AG08395 (cell line): ENCODE measurements at regions not wholly inside any gene's neighbourhood (a gene's known extent, or its start where the extent isn't known, plus 50 kb on each side); places are given as distances from the start of the nearest gene placed in this dataset.
"Not testable (repeated sequence)": the region's sequence is repeated elsewhere in the genome, so short reads cannot be mapped to it uniquely, and the experiment has no call there.

Experiments
- DNase-seq: peaks from one replicate; pipeline ENCODE4 v3.0.0; 2012; ENCODE audit warnings: mixed read lengths, low spot score

DNA sequence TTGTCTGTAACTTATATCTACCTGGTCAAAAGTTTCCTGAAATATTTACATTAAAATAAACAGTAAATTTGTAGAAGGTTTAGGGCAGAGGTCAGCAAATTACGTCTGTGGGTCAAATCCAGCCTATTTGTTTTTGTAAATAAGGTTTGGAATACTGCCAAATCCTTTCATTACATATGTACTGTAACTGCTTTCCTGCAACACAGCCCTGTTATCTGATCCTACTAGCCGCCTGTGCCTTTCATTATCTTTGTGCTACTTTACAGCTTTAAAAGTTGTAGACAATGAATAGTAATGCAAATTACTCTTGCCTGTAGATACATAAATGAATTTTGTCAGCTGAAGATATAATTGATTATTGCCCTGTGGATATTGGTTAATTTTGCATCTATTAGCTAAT is 369.6 kb upstream of the SLC7A11 start:
- no peak for DNase-seq

DNA sequence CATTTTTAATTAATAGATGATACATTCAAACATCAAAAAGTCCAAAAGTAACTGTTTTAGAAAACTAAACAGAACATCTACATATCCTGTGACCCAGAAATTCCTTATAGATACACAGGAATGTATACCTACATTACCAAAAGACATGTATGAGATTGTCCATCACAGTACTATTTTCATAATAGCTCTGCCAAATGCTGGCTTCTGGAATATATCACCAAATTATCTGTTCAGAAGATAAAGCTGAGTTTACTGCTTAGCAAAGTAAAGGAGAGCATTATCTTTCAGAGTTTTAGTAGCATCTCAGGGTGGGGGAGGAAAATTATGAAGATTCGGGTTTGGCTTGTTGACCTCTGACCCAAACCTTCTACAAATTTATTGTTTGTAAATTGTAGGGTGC is 368.9 kb upstream of the SLC7A11 start:
- no peak for DNase-seq

DNA sequence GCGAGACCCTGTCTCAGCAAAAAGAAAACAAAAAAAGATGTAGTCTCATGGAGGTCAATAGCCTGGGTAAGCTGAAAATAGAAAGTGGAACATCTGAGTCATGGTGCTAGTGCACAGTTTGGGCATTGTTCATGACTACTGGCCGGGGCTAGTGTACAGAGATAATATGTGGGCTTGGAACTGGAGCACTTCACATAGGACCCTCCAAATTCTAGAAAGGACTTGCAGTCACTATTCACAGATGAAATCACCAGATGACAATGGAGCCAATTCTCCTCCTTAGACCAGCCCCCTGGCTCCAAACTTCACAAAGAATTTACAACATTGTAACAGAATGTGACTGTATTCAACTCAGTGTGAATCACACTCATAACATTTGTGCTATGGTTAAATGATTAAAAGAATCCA is 367.8 kb upstream of the SLC7A11 start:
- DNase-seq = peak; percentile 63

DNA sequence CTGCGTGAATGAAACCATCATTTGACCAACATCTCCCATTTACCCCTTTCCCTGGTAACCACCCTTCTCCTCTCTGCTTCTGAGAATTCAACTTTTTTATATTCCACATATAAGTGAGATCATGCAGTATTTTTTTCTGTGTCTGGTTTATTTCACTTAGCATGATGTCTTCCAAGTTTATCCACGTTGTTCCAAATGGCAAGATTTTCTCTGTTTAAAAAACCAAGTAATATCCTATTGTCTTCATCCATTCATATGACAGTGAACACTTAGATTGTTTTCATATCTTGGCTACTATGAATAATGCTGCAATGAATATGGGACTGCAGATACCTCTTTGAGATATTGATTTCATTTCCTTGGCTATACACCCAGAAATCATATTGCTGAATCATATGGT is 362.4 kb upstream of the SLC7A11 start:
- DNase-seq = no peak

DNA sequence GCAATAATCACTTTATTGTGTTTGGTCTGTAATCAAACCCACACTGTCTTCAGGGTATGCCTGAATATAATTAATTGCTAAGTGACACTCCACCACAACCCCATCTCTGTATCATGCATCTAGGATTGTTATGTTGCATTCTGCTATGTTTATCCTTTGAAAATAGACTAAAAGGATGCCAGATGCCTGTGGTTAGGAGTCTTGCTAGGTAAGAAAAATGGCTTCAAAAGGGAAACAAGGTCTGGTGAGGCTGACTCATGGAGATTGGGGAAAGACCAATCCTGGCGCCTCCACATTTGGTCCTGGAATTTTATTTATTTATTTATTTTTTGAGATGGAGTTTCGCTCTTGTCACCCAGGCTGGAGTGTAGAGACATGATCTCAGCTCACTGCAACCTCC is 360.5 kb upstream of the SLC7A11 start:
- DNase-seq = peak; percentile 29

DNA sequence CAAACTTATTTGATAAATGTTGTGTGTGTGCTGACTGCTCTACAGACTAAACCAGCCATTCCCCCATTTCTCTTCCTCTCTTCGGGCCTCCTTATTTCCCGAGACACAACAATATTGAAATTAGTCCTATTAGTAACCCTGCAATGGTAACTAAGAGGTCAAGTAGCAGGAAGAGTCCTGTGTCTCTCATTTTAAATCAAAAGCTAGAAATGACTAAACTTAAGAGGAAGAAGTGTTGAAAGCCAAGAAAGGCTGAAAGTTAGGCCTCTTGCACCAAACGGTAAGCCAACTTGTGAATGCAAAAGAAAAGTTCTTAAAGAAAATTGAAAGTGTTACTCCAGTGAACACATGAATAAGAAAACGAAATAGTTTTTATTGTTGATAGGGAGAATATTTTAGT is 357.8 kb upstream of the SLC7A11 start:
- no peak for DNase-seq

DNA sequence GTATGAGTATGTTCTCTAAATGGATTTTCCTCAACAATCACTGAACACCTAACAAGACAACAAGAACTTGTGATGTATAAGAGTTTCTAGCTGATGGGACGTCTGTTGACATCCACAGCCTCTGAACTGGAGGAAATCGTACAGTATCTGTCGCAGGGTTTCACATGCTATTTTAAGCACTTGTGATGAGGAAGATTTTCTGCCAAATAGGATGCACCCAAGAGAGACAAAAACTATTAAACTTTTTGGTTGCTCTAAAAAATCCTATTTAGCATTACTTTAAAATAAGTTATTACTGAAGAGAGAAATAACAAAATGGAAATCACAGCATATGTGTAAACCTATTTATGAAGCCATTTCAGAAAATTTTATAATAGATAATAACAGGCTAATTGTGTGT is 356.1 kb upstream of the SLC7A11 start:
- no peak for DNase-seq

DNA sequence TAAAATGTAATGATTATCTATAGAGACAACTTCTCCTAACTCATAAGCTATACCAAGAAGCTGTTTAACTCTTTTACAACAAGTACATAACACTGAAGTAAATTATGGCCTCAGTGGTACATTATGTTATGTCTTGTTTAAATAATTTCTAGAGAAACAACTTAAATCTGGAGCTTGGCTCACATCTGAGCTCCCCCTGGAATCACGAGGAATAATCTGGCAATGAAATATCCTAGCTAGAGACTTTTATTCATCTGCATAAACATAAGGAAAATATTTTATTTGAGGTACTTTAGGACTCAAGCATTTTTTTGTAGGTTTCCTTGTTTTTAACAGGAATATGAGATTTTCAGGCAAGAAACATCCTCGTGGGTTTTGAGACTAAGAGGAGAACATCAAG is 354.7 kb upstream of the SLC7A11 start:
- no peak for DNase-seq

DNA sequence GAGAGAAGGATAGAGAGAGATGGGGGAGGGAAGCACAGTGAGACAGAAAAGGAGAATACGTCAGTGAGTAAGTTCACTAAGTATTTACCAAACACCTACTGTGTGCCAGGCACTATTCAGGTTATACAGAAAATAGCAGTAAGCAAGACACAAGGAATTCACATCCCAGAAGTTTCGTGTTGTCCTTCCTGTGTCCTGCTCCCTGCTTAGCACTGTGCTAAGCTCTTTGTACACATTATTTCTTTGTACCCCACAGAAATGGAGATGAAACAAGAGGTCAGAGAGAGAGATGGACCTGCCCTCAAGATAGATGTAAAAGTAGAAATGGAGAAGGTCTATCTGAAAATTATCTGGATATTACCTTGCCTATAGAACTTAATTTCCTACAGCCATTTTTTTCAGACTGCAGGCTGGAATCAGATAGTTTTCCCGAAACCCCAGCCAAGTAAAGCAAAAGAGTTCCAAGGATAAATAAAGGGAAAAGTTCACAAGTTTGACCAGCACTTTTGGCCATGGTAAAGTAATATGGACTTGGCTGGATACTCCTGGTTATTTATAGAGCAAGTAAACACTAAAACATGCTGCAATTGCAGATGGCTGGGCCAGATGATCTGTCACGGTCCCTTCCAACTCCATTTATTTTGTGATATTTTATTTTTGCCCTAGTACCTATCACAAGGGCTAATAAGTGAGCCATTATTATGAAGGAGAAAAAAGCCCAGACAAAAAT is 353.7 kb upstream of the SLC7A11 start:
- DNase-seq = no peak

DNA sequence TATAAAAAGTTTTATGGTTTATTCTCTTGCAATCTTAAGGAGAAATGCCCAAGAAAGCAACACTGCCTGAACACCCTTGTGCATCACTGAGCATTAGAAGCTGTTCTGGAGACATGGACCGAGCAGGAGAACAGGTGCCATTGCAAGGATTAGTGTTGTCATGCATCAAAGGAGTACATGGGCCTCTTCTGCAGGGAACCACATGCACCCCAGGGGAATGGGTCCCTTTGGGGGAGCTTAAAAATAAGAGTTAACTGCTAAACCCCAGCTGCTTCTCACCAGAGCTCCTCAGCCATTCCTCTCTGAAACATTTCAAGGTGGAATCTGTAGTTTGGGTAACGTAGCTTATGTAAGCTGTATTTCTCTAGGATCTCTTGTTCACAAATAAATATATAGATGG is 353.0 kb upstream of the SLC7A11 start:
- no peak for DNase-seq

DNA sequence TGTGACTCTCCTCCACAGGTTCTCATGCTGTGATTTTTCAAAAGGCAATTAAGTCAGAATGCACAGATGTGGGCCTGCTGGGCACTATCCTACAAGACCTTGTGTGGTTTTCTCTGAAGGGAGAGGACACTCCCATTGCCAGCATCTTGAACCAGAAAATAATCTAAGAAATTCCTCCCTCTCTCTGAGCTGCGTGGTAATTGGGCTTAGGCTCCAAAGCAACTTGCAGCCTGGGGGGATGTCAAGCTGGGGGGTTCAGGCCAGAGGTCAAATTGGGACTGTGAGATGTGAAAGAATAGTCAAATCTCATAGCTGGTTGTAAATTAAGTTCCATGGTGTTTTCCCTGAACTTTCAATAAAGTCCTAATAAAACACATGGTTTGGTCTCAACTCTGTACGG is 350.6 kb upstream of the SLC7A11 start:
- no peak for DNase-seq

DNA sequence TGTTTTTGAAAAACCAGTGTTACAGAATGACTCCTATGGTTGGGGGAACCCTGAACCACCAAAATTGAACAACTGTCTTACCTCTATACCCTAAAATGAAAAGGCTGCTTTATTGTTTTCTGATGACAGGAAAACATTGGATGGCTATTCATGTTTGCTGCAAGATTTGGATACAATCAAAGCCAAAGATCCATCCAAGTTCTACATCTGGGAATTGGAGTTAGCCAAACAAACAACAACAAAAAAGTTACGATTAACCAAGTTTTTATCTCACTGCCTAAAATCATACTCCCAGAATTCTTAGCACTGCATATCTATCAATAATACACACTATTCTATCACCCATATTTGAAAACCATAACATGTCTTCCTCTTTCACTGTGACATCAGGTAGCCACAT is 349.7 kb upstream of the SLC7A11 start:
- DNase-seq = no peak

DNA sequence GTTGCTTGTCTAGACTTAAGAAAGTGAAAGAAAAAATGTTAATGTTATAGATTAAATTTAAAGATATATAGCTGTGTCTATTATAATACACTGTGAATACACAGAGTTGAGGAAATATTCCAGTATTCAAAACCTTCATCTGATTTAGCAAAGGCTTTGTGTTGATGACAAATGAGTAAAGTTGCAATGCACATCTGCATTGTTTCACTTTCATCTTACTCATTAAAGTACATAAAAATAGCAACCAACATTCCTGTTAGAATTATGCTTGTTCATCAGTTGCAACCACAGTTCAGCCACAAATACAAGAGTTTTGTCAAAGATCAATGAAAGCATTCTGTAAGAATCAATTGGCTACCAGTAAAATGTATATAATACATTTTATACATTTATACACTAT is 346.4 kb upstream of the SLC7A11 start:
- DNase-seq = no peak

DNA sequence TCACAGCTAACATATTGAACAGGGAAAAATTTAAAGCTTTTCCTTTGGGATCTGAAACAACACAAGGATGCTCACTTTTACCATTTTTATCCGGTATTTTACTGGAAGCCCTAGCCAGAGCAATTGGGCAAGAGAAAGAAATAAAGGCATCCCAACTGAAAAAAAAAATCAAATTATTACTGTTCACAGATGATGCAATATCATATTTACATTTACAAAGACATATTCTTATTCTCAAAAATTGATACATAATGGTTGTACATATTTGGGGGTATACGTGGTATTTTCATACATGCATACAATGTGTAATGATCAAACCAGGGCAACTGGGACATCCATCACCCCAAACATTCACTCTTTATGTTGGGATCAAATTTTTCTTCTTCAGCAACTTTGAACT is 337.0 kb upstream of the SLC7A11 start:
- DNase-seq = no peak

DNA sequence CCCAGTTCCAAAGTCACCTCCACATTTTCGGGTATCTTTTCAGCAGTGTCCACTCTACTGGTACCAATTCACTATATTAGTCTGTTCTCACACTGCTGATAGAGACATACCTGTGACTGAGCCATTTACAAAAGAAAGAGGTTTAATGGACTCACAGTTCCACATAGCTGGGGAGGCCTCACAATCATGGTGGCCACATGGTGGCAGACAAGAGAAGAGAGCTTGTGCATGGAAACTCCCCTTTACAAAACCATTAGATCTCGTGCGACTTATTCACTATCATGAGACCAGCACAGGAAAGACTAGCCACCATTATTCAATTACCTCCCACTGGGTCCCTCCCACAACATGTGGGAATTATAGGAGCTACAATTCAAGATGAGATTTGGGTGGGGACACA is 335.7 kb upstream of the SLC7A11 start:
- not testable (repeated sequence) for DNase-seq

DNA sequence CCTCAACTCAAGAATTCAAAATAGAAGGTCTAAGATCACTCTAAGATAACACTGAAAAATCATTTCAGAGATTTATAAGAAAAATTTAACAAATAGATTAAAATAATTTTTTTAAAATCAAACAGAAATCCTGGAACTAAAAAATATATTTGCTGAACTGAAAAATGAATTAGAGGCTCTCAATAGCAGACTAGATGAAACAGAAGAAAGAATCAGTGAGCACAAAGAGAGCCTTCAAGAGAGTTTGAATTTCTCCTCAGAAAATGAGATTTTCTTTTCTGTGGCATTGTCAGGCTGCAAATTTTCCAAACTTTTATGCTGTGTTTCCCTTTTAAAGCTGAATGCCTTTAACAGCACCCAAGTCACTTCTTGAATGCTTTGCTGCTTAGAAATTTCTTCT is 335.0 kb upstream of the SLC7A11 start:
- DNase-seq = no peak

DNA sequence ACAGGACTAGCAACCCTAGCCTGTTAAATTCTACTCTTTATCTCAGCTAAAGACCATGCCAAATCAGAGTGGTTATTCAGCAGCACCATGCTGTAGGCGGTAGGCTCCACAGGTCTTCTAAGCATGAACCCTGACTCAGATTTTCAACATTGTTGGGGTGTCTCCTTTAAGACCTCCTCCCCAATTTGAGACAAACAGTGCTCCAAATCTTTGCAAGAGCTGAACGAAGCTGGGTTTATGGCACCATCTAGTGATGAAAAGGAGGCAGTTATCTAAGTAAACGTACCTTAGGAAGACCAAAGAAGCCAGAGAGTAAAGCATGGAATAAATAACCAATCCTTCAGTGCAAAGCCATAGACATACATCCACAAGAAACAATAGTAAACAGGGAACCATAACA is 334.5 kb upstream of the SLC7A11 start:
- peak; percentile 33 for DNase-seq

DNA sequence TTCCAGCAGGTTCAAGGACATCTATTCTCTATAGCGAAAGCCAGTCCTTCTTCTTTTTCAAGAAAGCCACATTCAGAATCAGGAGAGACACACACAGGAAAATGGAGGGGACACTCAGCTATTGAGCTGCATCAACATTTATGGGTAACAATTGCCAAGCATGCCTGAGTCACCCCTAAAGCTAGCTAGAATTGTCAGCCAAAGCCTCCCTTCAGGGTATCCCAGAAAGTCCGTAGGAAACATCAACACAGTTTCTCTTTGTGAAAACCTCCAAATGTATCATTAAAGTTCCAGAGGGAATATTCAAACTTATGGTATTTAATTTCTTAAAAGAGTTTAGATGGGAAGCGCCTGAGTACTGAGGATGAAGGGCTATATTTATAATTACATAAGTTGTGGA is 331.1 kb upstream of the SLC7A11 start:
- DNase-seq = peak; percentile 15

DNA sequence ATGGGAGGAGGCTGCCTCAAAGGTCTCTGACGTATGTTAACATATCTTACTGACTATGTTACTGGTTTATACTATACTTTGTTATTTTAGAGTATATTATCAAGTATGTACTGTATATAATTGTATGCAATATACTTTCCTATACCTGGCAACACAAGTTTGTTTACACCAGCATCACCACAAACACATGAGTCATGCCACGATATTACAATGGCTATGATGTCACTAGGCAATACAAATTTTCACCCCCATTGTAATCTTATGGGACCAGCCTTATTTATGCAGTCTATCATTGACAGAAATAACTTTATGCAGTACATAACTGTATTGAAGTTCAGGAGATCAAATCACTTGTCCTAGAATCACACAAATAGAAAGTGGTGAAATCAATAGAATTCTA is 329.9 kb upstream of the SLC7A11 start:
- DNase-seq = no peak

DNA sequence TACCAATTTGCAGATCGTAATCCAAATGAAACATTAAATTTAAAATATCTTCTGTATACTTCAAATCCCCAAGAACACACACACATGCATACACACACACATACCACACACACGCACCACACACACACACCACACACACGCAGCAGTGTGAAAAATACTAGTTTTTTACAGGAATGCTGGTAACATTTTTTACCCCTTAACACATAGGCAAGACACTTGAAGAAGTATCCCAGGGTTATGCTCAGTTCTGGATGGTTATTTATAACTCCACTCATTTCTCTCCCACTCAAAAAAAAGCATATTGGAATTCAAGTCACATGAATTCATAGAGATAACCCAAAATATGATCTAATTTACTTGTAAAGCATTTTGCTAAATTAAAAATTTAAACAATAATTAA is 325.5 kb upstream of the SLC7A11 start:
- no peak for DNase-seq

DNA sequence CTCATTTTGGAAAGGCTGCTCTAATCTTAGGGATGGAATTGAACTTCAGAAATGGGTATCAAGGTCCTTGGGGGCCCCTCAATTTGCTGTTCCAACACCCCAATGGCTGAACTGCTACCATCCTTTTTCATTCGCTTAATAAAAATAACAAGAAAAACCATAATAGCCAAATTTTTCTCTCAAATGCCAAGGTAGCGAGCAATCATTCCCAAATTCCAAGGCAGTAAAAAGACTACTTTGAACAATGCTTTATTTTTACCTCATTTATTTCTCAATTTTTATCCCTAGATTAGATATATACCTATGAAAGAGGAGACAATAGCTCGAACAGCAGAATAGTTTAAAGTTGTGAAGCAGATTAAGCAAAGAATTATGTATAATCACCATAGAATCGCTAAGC is 323.4 kb upstream of the SLC7A11 start:
- no peak for DNase-seq

DNA sequence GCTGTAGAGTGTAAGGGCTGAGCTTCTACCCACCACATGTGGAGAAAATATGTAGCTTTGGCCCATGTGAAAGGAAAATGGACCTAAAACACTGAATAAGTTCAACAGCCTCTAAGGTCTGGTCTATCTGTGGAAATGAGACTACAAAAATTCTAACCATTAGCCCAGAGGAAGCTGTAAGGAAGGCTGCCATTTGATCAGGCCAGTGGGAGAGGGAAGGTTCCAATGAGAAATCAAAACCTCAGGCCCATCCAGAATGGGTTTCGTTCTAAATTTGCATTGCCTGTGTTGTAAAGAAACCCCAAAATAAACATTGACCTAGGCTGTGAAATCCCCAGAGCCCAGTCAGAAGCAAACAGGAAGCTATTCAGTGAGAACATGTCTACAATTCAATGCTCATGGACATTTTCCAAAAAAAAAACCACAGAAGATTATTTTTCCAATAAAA is 320.4 kb upstream of the SLC7A11 start:
- peak; percentile 43 for DNase-seq

DNA sequence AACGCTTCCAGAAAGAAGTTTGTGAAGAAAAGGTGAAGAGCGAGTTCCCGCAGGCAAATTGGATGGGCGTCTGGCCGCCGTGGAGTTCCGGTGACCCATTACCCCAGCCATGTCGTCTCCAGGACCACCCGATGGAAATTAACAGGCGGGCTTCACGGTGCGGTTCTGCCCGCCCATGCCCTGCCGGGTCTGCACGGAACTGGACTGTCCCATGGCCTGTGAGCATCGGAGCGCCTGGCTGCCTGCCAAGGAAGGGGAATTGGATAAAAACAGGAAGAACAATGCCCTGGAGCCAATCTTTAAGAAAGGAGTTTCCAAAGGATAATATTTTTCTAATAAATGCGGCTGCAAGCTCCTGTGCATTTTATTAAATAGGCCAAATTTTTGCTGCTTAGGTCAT is 319.8 kb upstream of the SLC7A11 start:
- no peak for DNase-seq

DNA sequence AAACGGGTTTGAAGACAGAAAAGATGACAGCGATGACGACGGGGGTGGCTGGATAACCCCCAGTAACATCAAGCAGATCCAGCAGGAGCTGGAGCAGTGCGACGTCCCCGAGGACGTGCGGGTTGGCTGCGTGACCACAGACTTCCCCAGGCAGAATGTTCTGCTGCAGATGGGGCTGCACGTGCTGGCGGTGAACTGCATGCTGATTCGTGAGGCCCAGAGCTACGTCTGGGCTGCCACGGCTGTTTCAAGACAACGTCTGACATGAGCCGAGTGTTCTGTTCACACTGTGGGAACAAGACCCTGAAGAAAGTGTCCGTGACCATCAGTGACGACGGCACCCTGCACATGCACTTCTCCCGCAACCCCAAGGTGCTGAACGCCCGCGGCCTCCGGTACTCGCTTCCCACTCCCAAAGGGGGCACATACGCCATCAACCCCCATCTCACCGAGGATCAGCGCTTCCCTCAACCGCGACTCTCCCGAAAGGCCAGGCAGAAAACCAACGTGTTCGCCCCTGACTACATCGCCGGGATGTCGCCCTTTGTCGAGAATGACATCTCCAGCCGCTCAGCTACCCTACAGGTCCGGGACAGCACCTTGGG is 319.2 kb upstream of the SLC7A11 start:
- no peak for DNase-seq
